NCI-H1436 treated with DMSO at 0.1 percent for 48 hours (cell line): ENCODE measurements at regions not wholly inside any gene's neighbourhood (a gene's known extent, or its start where the extent isn't known, plus 50 kb on each side); places are given as distances from the start of the nearest gene placed in this dataset.

Experiments used
- DNase-seq: peaks from one replicate; lab custom pipeline; 2025; lab: John Stamatoyannopoulos, UW

DNA sequence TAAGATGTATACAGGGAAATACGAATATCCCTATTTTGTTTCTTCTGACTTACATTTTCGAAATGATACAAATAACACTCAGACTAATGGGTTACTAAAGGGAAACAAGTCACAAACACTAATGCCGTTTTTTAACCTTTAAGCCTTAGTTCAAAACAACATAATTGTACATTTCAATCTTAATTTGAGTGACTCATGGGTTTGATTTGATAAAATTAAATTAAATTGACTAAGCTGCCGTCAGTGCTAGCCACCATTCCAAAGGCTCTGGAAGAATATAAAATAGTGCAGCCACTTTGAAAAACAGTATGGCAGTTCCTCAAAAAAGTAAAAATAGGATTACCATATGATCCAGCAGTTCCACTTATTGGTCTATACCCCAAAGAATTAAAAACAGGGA, 133.8 kb upstream of the NT5C1B start:
- DNase-seq = no peak

DNA sequence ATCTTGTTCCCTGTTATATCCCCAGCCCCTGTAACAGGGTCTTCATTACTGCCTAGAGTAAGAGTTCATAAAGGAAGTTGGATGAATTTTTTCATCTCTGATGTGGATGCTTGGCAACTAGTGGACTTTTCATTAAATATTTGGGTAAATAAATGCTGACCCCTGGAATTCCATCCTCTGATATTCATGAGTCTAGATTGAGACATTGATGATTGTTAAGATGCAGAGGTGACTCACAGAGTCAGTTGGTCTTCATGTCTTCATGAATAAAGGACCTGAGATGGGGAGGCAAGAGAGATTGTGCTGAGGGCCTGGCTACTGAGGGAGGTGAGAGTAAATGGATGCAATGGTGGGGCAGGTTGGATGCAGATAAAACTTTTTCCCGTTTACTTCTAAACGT, 132.7 kb upstream of the NT5C1B start:
- no peak for DNase-seq

DNA sequence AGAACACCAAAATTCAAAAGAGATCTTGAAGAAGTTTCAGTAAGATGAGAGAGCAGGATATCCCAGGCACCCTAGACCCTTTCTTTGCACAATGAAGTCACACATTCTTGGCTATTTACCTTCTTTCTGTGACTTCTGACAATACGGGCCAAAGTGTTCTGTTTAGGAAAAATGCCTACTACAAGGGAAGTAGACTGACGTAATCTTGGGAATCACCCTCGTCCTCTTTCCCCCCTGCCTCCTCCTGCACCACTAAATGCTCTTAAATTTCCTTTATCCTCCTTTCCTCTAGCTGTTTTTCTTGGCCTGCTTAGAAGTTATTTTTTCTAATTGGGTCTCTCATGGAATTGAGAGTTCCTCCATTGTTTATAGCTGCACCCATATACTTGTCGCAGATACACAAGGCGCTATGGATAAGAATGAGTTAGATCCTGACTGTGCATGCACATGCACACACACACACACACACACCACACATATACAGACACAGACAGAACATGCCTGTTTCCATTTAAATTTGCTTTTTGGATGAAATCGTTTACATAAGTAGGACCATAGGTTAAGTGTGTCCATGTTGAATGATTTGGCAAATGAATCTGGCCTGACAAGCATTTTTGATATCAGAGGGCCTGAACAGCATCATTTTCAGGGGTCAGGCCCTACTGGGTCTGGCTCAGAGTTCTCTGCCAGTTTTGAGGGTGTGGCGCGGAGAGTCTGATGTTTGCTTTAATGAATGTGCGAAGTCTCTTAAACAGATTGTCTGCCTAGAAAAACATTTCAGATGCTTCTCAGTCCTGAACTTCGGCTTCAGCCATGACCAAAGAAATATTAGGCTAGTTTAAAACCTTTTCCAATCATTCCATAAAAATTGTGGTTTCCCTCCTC, 131.9 kb upstream of the NT5C1B start:
- DNase-seq = no peak

DNA sequence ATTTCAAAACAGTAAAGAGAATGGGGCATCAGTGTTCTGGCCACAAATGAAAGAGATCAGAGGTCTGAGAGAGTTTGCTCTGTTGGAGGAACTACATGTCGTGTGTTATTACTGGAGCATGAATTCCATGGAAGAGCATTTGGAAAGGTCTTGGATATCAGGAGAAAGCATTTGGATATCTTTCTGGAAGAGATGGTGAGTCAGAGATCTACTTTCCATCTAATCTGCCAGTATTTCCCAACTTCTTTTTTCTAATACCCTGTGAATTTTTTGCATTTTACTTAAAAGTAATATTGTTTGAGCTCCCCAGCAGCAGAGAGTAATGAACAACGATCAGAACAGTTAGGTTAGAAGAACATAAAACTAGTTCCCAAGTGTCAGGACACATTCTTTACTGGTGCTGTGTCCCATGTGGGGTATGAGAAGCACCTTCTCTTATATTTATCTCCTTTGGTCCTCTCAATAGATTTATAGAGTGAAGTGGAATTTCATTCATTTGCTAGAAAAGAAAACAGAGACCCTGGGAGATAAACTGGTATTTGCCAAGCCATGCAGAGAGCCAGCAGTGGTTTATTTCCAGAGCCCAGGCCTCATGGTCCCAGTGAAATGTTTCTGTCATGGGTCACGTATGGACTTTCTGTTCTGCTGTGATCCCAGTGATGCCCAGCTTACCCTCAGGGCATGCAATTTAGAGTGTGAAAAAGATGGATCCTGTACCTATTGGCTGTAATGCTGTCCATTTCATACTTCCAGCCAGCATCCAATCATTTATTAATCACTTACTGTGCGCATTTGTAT, 130.8 kb upstream of the NT5C1B start:
- no peak for DNase-seq

DNA sequence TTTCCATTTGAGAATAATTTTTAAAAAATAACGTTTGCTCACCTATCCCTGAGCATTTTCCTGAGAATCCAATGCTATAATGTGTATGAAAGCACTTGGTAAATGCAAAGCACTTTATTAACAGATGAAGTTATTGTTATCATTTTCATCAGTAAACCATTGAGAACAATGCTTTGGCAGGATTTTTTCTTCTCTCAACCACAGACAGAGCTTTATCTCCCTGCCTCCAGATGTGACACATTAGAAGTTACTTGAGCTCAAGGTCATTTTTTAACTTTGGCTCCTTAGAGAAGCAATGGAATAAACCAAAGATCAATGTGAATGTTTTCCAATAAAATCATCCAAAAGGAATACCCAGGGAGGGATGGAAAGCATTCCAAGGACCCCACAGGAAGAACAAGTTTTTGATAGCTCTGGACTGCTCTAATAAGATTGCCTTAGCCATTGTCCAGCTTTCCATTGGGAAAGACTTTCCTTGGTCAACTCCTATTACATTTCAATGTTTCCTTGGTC, 118.9 kb upstream of the NT5C1B start:
- no peak for DNase-seq

DNA sequence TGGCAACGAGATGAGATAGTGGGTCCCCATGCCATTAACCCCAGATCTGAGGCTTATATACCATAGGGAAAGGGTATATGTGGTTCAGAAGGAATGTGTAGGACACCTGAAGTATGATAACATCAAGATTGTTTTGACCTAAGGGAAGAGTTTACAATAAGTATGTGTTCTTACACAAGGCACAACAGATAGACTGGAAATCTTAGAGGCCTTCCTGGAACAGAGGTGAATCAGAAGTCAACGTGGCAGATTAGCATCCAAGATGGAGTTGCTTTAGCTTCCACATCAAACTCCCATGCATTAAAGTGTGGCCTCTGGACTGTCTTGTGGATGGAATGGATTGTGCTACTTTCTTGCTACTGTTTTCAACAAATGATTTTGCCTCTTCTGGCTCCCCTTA, 116.6 kb upstream of the NT5C1B start:
- DNase-seq = no peak

DNA sequence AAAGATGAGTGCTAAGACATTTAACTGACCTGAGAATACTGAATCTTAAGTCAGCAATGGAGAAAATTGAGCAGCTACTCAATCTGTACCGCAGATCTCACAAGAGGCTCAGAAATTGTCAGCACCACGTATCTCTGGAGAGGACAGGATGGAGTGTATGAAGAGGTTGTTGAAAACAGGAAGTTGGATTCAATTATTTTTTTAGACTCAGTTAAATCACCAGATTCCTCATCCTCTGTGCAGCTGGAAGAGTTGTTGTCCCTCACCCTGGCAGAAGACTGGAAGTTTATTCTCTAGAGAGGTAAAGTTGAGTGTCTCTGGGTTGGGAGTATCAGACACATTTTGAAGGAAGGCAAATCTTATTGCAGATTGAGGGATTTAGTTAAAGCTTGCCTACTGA, 114.9 kb upstream of the NT5C1B start:
- DNase-seq = no peak

DNA sequence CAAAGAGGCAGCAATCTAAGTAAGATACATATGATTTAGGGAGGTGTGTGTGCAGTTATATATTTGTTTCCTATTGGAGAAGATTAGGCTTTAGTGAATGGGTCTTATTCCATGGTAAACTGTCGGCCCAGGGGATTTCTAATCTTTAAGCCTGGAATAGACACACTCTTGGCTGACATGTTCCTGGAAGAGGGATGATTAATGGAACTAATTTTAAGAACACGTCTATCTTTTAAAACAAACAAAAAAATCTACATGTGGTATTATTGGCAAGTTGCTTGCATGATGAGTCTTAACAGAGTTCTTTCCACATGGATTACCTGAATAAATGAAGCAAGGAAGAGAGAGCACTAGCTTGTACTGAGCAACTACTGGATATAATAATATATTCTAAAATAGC, 114.2 kb upstream of the NT5C1B start:
- DNase-seq = no peak

DNA sequence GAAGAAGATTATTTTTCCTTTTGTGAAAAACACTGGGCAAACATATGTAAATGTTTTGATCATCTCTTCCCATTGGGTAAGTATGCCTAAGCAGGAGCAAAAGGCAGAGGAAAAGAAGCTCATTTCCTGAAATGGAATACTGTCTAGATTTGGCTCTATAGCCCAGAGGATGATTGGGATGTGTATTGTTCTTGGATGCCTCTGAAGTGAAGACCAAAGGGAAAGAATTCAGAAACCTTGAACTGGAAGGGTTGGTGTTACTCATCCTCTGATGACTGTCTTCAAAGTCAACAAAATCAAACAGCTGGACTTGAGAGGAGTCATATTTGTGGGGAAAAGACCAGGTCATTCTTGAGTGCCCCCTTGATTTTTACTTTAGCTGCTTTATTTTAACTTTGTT, 112.6 kb upstream of the NT5C1B start:
- no peak for DNase-seq

DNA sequence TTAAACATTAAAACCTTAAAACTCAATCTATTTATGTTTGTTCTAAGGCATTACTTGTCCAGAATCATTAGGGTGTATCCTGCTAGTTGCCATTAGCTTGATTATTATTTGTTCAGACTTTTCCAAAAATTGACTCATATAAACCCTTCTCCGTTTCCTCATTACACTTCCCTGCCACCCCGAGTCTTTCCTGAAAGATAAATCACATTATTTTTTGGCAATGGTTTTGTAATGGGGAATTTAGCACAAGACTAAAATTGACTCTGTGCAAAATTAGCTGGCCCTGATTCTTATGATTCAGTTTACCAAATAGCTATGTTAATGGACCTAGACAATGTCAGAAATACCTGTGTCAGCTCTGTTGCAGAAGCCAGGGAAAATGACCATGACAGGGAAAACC, 112.2 kb upstream of the NT5C1B start:
- DNase-seq = no peak

DNA sequence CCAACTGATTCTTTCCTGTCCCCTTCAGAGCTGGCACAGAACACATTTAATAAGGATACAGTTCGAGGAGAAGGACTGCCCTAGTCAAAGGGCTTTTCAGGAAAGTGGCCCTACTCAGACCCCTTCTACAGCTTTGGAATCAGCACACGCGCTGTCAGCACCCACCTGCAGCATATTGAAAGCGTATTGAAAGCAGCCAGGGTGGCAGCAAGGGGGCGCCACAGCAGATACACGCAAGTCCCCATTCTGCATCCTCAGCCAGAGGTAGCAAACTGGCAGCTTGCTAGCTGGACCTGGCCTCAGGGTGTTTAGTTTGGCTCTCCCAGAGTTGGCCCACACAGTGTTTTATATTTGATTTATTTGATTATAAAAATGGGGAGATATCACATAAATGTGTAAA, 101.0 kb upstream of the NT5C1B start:
- no peak for DNase-seq

DNA sequence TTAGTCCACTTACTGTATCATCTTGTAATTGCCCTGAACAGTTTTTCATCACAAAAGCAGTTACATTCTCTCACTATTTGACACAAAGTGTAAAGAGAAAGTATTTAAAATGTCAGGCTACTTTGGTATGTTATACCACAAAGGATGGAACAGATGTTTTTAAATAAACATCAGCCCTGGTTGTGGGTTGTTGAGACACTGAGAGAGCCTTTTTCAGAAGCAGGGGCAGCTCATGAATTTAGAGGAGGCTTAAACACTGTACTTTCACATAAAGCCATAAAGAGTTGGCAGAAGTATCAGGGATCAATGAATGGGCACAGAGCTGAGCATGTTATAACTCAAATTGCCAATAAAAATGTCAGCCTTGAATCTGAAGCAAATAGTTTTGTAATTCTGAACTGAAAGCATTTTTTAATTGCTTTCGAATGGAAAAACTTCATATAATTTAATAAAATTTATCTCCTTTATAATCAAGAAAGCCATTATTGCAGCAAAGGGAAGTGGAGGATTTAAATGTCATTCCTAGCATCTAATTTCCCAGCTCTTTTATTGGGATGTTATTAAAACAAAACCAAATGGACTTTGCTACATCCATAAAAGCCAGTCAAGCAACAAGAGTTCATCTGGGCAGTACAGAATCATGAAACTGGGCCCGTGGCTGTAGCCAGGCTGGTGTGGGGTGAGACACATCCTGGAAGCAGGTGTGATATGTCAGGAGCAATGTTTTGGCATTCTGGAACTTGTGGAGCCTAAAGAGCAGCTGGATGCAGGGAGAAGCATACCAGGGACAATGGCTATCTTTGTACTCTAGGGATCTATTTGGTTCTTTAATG, 95.1 kb upstream of the NT5C1B start:
- DNase-seq = no peak

DNA sequence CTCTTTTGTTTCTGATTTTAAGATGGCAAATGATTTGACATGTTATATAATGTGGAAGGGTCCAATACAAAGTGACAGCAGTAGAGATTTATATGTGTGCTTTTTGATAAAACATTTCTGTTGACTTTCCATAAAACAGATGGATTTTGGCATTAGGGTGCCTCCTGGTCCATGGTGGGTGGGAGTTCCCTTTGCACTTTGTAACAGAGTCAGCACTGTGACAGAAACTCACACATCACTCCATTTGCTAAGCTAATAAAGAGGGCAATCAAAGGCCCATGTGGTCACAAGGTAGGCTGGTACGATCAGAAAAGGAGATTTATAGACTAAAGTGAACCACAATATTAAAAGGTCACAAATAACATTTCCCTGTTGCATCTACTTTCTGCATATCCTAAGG, 93.3 kb upstream of the NT5C1B start:
- DNase-seq = no peak

DNA sequence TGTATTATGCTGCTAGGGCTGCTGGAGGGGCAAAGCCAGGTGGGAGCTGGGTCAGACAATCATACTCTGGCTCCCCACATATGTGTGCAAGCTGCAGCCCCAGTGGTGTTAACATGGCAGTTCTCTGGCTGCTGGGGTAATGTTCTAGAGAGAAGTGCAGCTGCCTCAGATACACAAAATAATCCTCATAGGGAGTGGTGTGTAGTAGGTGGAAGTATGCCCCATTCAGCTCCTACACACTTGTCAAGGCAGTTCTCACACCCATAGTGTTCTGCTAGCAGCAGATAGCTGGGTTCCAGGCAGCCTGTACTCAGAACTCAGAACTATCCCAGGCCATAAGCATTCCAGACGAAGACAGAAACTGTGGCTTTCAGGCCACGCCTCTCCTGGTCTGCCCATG, 87.9 kb upstream of the NT5C1B start:
- DNase-seq = no peak

DNA sequence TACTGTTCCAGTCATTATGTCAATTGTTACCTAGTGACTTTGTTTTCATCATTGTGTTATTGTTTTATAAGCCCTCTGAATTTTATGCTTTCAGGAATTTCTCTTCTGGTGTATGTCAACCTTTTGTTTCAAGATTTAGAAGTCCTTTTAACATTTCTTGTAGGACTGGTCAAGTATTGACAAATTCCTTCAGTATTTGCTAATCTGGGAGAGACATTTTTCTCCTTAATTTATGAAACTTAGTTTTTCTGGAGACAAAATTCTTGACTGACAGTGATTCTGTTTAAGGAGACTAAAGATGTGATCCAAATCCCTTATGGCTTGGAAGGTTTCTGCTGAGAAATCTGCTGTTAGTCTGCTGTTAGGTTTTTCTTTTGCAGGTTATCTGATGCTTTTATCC, 84.9 kb upstream of the NT5C1B start:
- DNase-seq = no peak

DNA sequence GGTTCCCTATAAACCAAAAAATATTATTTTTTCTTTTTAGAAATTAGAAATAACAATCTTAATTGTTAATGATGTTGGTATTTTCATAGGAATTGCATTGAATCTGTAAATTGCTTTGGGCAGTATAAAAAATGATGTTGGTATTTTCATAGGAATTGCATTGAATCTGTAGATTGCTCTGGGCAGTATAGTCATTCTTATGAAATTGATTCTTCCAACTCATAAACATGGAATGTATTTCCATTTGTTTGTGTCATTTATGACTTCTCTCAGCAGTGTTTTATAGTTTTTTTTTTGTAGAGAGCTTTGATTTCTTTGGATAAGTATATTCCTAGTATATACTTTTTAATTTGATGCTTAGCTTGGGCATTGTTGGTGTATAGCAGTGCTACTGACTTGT, 82.0 kb upstream of the NT5C1B start:
- DNase-seq = no peak

DNA sequence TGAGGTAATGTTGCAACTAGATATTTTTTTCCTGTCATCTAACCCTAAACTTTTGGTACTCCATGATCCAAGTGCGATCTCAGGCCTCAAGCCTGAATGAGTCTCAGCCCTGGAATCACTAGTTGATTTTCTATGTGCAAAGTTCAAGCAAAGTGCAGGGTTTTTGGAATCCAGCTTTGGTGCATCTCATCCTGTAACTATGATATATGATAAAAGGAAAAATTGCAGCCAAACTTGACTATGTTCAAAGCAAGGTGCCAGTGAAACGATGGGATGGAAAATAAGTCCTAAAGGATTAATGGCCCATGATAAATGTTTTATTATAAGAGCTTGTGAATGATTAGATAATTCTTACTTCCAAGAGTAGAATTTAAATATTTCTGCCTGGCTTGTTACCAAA, 78.9 kb upstream of the NT5C1B start:
- DNase-seq = no peak

DNA sequence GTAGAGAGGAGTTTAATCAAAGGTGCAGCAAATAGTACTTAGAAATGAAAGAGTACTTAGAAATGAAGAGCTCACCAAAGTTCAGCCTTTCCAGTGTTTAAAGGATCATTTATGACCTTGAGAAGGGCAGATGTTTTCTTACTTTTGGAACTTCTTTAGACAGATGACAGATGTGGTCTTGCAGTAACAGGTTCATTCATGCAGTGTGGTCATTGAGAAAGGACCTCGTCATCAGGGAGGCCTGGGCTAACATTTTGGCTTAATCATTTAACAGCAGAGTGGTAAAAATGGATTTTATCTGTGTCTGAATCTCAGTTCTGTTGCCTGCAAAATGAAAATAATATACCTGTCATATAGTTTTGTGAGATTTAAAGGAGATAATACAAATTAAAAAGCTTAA, 75.1 kb upstream of the NT5C1B start:
- no peak for DNase-seq

DNA sequence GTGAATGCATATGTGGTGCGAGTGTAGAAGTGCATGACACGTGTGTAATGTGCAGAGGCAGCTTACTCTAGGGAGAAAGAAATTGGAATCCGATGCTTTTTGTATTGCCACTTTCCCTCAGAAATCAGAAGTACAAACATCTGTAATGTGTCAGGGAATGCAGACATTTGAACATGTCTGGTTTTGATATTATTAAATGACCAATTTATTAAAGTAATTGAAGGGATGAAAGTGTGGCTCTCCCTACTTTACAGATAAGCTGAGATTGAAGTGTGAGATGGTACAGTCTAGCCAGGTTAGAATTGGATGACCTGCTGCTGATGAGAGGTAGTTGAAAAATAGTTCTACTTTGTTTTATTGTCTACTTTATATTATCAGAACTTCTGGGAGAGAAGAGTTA, 74.5 kb upstream of the NT5C1B start:
- no peak for DNase-seq

DNA sequence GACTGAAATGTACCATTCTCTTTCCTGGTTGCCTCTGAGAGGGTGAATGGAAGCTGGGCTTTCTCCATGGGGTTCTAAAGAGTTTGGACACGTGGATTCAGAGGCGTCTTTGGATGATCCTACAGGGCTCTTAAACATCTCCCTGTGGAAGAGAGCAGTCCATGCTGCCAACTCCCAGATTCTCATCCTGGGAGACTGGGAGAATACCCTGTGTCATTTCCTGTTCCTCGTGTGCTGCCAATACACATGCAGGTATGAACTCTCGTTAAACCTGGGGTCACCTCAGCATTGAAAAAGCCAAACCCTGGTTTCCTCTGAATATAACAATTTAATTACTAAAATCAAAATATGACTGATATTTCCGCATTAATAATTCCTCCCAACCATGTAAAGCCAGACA, 73.3 kb upstream of the NT5C1B start:
- no peak for DNase-seq

DNA sequence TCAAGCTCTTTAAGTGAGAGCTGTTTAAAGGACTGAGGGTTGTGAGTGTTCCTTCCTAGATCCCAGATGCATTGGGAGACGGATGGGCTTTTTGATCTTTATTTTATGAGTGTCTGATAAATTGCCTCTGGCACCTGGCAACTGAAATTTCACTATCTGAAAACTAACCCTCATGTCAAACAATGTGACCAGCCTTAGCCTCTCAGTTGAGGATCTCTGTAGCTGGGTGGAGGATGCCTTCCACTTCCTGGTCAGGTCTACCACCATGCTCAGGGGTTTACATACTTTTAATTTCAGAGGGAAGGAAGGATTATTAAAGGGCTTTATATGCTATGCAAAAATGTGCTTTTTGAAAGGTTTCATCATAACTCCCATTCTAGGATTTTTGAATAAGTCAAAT, 70.5 kb upstream of the NT5C1B start:
- DNase-seq = no peak

DNA sequence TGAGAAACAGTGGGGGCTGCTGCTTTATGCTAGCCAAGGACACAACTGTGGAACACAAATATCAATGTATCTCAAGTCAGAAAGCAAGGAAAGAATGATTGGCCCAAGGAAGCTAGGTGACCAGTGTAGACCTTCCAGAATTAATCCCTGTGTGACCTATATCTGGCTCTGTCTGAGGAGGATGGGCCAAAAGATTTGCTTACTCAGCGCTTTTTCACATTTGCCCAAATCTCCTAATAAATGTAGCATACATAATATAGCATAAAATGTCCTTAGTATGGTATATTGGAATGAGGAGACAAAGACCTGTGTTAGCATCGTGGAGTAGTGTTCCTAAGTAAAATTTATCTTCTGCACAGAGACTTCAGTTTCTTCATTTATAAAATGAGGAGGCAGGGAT, 66.7 kb upstream of the NT5C1B start:
- DNase-seq = no peak
